D721Med (cell line): ENCODE measurements at regions not wholly inside any gene's neighbourhood (a gene's known extent, or its start where the extent isn't known, plus 50 kb on each side); places are given as distances from the start of the nearest gene placed in this dataset.
"Not testable (repeated sequence)": the region's sequence is repeated elsewhere in the genome, so short reads cannot be mapped to it uniquely, and the experiment has no call there.

ENCODE experiments used
- DNase-seq: peaks from one replicate; pipeline ENCODE4 v3.0.0; 2011; ENCODE audit warnings: low spot score; ENCODE audit not compliant: insufficient read length
- FAIRE-seq: peaks from 2 replicates; lab custom pipeline; 2011; peaks lifted over from hg19 to GRCh38; lab: Jason Lieb, UNC
- TF ChIP-seq, protein P1 (sequence below): IDR thresholded peaks from 2 replicates; pipeline ENCODE4 v1.5.1; 2012; ENCODE audit warnings: mild to moderate bottlenecking, control low read depth; ENCODE audit not compliant: insufficient read depth; ENCODE audit errors: missing control alignments

DNA sequence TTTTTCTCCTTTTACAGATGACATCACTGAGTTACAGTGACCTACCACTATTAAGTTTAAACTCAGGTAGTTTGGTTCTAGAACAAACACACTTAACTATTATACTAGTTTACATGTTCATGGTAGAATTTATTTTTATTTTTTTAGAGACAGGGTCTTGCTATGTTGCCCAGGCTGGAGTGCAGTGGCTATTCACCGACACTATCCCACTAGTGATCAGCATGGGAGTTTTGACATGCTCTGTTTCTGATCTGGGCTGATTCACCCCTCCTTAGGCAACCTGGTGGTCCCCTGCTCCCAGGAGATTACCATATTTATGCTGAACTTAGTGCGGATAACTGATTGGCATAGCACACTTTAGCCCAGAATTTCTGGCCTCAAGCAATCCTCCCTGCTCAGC lies 66.4 kb upstream of the LTA4H start:
- no peak for DNase-seq
- no peak for FAIRE-seq
- TF ChIP-seq, protein P1, sequence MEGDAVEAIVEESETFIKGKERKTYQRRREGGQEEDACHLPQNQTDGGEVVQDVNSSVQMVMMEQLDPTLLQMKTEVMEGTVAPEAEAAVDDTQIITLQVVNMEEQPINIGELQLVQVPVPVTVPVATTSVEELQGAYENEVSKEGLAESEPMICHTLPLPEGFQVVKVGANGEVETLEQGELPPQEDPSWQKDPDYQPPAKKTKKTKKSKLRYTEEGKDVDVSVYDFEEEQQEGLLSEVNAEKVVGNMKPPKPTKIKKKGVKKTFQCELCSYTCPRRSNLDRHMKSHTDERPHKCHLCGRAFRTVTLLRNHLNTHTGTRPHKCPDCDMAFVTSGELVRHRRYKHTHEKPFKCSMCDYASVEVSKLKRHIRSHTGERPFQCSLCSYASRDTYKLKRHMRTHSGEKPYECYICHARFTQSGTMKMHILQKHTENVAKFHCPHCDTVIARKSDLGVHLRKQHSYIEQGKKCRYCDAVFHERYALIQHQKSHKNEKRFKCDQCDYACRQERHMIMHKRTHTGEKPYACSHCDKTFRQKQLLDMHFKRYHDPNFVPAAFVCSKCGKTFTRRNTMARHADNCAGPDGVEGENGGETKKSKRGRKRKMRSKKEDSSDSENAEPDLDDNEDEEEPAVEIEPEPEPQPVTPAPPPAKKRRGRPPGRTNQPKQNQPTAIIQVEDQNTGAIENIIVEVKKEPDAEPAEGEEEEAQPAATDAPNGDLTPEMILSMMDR, result no peak

DNA sequence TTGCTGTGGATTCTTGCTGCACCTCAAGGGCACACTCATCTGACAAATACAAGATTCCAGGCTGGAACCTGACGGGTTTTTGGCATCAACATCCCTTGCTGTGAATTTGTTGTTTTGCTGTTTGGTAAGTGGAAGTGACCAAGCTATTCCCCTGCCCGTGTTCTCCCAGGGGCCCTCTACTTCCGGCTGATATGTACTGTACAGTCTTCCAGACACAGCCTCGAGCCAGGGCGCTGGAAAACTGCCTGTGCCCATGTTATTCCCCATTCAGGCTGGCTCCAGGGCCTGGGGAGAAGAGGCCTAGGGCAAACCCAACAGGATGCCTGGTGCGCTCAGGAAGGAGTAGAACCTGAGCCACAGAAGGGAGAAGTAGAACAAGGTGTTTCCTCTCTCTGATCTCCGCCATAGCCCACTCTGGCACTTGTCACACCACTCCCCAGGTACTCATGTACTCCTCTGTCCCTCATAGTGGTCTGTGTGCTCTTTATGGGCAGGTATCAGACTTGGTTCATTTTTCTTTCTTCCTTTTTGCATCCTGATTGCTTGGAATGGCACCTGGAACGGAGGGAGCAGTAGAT lies 67.8 kb upstream of the LTA4H start:
- FAIRE-seq (no peak), DNase-seq (no peak)
- TF ChIP-seq, protein P1, result no peak

DNA sequence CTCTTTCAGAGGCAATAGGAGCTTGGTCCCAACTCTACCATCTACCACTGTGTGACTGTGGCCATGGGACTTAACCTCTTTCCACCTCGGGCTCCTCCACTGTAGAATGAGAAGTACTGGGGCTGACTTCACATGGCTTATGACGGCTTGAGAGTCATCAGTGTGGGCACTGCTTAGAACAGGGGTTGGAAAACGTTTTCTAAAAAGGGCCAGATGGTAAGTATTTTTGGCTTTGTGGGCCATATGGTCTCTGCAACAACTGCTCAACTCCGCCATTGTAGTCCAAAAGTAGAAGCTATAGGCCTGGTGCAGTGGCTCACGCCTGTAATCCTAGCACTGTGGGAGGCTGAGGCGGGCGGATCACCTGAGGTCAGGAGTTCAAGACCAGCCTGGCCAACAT lies 69.2 kb upstream of the LTA4H start:
- no peak for FAIRE-seq
- DNase-seq, result no peak

DNA sequence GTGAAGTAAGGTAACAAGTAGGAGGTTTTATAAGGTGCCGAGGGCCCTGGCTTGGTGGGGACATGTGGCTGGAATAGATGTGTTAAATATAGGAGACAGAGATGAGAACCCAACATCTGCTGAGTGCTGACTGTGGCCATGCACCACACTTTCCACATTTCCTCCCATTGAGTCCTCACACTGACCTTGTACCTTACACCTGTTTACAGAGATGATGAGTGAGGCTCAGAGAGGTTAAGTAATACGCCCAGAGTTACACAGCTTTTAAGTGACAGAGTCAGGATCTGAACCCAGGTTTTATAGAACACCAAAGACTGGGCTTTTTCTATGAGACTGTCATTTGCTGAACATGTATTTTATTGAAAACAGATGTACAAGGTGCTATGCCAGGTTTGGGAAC lies 70.8 kb upstream of the LTA4H start:
- TF ChIP-seq, protein P1, result no peak
- no peak for FAIRE-seq
- no peak for DNase-seq

More for the DNA sequence above, 69.2 kb upstream of the LTA4H start:
- TF ChIP-seq, protein P1, result no peak

DNA sequence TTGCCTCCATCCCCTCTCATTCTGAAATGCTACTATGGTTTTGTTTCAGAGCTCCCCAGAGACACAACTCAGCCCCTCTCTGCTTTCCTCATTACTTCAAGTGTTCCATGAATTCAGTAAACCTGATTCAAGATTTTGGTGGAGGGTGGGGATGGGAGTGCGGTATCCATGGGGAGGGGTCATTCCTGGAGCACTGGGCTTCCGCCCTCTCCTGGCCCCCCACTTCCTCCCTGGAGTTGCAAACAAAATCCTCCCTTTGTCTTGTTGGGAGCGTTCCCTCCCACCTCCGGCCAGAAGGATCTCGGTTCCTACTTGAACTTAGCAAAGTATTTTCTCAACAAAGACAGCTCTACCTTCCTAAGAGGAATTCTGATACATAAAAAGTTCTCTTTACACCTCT lies 71.8 kb upstream of the LTA4H start:
- FAIRE-seq (no peak), DNase-seq (no peak)
- TF ChIP-seq, protein P1, result no peak

DNA sequence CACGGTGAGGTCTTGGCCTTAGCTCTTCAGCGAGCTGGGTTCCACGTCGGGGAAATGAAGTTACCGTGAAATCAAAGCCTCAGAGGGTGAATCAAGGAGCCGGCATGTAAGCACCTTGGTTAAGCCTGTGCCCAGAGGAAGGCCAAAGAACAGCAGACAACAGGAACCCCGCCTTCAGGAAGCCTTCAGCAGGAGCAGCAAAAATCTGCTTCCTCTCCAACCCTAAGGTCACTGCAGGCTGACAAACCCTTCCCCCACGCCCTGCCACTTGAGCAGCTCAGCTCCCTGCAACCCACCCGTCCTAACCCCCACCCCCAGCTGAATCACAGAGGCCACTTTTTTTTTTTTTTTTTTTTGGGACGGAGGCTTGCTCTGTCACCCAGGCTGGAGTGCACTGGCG lies 72.9 kb upstream of the LTA4H start:
- TF ChIP-seq, protein P1, result no peak
- FAIRE-seq (no peak), DNase-seq (no peak)

DNA sequence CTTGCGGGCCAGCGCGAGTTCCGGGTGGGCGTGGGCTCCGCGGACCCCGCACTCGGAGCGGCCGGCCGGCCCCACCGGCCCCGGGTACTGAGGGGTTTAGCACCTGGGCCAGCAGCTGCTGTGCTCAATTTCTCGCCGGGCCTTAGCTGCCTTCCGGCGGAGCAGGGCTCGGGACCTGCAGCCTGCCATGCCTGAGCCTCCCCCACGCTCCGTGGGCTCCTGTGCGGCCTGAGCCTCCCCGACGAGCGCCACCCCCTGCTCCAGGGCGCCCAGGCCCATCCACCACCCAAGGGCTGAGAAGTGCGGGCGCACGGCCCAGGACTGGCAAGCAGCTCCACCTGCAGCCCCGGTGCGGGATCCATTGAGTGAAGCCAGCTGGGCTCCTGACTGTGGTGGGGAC lies 73.6 kb upstream of the LTA4H start:
- DNase-seq, FAIRE-seq: not testable (repeated sequence)

DNA sequence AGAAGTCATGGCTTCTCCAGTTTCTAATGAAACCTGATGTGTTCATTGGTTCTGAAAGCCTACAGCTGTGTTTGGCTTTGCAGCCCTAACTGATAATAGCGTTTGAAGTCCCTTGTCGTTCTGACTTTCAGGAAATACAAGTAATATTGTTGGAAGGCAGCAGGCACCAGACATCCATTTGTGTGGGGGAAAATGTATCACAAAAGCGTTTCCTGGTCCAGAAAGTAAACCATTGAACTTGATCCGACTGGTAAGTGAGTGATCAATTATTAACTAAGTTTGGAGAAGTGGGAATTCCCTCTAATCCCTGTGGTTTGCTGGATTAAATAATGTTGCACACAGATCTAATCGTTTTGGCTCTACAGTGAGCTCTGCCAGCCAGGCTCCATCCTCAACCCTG lies 77.3 kb upstream of the LTA4H start:
- DNase-seq (no peak), FAIRE-seq (no peak)
- TF ChIP-seq, protein P1, result no peak
